HAP-1 (cell line): ENCODE measurements at regions not wholly inside any gene's neighbourhood (a gene's known extent, or its start where the extent isn't known, plus 50 kb on each side); places are given as distances from the start of the nearest gene placed in this dataset.
A peak's percentile ranks its signal among the peaks of the same experiment; 100 is the strongest.

ENCODE experiments used
- DNase-seq, 2 experiments: peaks; one replicate each; pipeline ENCODE4 v3.0.0-alpha.2; 2016 to 2020; ENCODE audit warnings: low spot score in 2 of 2
- H3K27me3 ChIP-seq: fragments of 250-450 bp; sonication (Bioruptor Pico); 2 replicates; pipeline ENCODE4 v1.5.1; 2020; ENCODE audit warnings: low read depth, mild to moderate bottlenecking, moderate library complexity
- H3K36me3 ChIP-seq: fragments of 250-450 bp; sonication (Bioruptor Pico); replicated peaks from 2 replicates; pipeline ENCODE4 v1.5.1; 2020; ENCODE audit warnings: mild to moderate bottlenecking
- H3K4me1 ChIP-seq: fragments of 250-450 bp; sonication (Bioruptor Pico); 2 replicates; pipeline ENCODE4 v1.5.1; 2020; ENCODE audit warnings: mild to moderate bottlenecking
- H3K4me3 ChIP-seq: fragments of 250-450 bp; sonication (Bioruptor Pico); 2 replicates; pipeline ENCODE4 v1.5.1; 2020; ENCODE audit warnings: mild to moderate bottlenecking, moderate library complexity
- H3K9me3 ChIP-seq: fragments of 250-450 bp; sonication (Bioruptor Pico); 2 replicates; pipeline ENCODE4 v1.5.1; 2020; ENCODE audit warnings: mild to moderate bottlenecking, moderate library complexity
- in situ Hi-C: fragments of 300-500 bp; cut with MboI; formaldehyde crosslinking; loops from 3 replicates; pipeline ENCODE4 v1.14.3; 2020; ENCODE audit warnings: low sequenced_read_pairs, inconsistent platforms, mixed read lengths

DNA sequence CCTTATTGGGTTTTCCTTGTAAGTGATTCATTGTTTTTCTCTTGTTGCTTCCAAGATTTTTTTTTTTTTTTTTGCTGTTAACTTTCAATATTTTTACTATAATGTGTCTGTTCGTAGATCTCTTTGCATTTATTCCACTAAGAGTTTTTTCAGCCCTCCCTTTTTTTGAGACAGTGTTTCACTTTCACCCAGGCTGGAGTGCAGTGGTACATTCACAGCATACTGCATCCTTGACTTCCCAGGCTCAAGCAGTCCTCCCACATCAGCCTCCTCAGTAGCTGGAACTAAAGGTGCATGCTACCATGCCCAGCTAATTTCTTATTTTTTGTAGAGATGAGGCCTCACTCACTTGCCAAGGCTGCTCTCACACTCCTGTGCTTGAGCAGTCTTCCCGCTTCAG is 1282.0 kb upstream of the CNTN5 start:
- in situ Hi-C loops = no loop called here
- Histone ChIP-seq H3K27me3 (no peaks in the 10 kb centered on the region), H3K9me3 (no peaks in the 10 kb centered on the region), H3K4me3 (no peak overlapping the region), H3K36me3 (no peaks in the 10 kb centered on the region), H3K4me1 (no peaks in the 10 kb centered on the region)
- no peak for DNase-seq

DNA sequence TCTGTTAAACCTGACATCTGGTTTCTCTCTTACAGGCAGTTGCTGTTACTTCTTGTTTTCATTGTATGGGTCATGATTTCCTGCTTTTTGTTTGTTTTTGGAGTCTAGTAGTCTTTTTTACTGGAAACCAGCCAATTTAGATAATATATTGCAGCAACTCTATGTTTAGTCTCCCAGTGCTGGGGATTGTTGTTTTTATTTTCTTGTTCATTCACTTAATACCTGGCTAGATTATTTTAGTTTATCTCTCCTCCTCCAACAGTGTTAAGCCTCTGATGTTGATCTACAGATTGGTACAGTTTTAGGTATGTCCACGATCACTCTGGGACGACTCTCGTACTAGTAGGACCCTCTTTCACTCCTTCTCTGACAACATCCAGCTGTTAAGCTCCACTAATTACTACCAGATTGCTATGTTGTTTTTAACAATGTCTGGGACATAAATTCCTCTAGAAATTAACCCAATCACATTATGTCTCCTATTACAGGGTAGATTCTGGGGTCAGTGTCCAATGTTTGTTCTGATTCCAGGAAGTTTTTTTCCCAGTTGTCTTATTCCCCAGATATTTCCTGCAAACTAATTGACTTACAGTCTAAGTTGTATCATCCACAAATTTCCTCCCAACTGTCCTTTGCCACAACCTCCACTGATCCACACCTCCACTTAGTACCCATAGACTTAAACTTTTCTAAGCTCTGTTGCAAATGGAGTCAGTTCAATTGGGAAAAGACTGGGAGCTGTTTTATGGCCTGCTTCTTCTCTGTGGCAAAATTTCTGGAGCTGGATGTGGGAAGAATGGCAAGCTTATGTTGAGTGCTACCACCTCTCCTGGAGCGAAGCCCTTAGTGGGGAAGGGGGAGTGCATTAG is 1280.6 kb upstream of the CNTN5 start:
- H3K4me1 ChIP-seq = no peaks in the 10 kb centered on the region
- H3K36me3 ChIP-seq = no peaks in the 10 kb centered on the region
- DNase-seq = no peak
- in situ Hi-C loops = no loop called here
- H3K27me3 ChIP-seq = no peaks in the 10 kb centered on the region
- H3K4me3 ChIP-seq = no peak overlapping the region
- H3K9me3 ChIP-seq = no peaks in the 10 kb centered on the region

DNA sequence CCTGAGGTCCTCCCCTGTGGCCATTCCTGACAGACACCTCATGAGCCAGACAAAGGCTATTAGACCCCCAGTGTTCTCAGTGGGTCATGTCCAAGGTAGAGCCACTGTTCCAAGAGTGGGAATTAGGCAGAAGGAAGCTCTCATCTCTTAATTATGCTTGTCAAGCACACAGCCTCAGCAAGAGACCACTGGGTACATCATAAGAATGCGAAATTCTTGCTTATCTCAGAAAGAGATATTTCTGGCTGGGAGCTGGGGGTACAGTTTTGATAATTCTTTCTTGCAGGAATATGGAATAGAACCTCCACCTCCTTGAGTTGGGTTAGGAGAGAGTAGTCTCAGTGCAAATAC is 1280.0 kb upstream of the CNTN5 start:
- Histone ChIP-seq H3K4me1 (no peaks in the 10 kb centered on the region), H3K9me3 (no peaks in the 10 kb centered on the region), H3K4me3 (no peak overlapping the region), H3K27me3 (no peaks in the 10 kb centered on the region), H3K36me3 (no peaks in the 10 kb centered on the region)
- in situ Hi-C loops = no loop called here
- no peak for DNase-seq

DNA sequence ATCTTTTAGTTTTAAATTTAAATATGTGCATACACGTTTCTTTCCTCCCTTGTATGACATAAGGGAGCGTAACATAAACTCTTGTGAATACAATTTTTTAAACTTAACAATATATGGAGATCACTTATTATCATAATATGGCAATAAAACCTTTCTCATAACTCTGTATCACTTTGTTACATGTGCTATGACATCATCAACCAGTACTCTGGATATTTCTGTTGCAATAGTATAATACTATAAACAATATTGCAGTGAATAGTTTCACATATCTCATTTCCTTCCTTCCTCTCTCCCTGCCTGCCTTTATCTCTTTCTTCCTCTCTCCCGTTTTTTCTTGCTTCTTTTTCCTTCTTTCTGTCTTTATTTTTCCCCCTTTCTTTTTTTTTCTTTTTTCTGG is 1278.0 kb upstream of the CNTN5 start:
- no peak for DNase-seq
- Histone ChIP-seq H3K4me3 (no peak overlapping the region), H3K9me3 (no peaks in the 10 kb centered on the region), H3K4me1 (peaks cover 4% of the 10 kb centered on the region), H3K27me3 (no peaks in the 10 kb centered on the region), H3K36me3 (no peaks in the 10 kb centered on the region)
- in situ Hi-C loops = no loop called here

DNA sequence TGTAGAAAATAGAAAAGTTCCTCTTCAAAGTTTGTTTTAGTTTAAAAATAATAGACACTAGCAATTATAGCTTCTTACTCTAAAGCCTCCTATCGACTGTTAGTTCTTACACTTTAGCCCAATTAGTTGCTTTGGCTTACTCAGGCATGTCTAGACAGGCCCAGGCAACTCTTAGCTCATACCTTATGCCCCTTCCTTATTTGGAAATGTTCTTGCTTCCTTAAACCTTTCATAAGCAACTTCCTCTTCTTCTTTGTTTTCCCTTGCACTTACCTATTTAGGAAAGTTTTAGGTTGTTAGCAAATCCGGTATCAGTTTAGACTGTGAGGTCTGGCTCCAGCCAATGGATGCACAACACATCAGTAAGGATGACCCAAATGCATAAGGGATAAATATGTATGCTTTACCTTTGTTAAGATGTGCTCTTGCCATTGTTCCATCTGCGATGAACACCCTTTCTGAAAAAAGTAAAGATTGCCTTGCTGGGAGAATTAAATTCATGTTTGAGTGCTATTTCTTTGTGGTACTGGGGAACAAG is 1277.5 kb upstream of the CNTN5 start:
- no peak overlapping the region for H3K4me3 ChIP-seq
- H3K9me3 ChIP-seq = no peaks in the 10 kb centered on the region
- in situ Hi-C loops = no loop called here
- peak in 1 of 2 experiments; percentile 32 for DNase-seq
- no peaks in the 10 kb centered on the region for H3K36me3 ChIP-seq
- H3K27me3 ChIP-seq = no peaks in the 10 kb centered on the region
- peaks cover 4% of the 10 kb centered on the region for H3K4me1 ChIP-seq

DNA sequence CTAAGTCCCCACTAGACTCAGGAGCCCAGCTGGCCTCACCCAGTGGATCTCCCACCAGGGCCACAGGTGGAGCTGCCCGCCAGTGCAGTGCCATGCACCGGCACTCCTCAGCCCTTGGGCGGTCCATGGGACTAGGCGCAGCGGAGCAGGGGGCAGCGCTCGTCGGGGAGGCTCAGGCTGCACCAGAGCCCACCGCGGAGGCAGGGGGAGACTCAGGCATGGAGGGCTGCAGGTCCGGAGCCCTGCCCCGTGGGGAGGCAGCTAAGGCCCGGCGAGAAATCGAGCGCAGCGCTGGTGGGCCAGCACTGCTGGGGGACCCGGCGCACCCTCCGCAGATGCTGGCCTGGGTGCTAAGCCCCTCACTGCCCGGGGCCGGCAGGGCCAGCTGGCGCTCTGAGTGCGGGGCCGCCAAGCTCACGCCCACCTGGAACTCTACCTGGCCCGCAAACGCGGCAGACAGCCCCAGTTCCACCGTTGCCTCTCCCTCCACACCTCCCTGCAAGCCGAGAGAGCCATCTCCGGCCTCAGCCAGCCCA is 1275.2 kb upstream of the CNTN5 start:
- DNase-seq = no peak
- in situ Hi-C loops = no loop called here
- Histone ChIP-seq H3K9me3 (no peaks in the 10 kb centered on the region), H3K36me3 (no peaks in the 10 kb centered on the region), H3K27me3 (no peaks in the 10 kb centered on the region), H3K4me3 (no peak overlapping the region), H3K4me1 (peaks cover 4% of the 10 kb centered on the region)

DNA sequence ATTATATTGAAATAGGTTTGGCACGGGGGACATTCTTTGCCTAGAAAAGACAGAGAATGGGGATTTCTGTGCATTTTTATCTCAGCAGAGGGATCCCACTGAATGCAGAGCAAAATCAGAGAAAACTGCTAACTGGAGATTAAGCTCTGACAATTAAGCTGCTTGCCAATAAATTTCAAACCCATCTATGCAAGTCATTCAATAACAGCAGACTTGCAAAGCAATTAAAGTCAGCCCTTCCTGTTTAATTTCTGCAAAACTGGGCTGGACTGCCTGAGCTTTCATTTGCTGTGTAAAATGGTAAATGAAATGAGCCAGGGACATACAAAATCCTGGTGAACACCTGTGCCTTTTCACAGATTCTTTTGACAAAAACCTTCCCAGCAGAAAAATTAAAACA is 1273.9 kb upstream of the CNTN5 start:
- H3K4me1 ChIP-seq = peaks cover 4% of the 10 kb centered on the region
- H3K9me3 ChIP-seq = no peaks in the 10 kb centered on the region
- no peaks in the 10 kb centered on the region for H3K36me3 ChIP-seq
- no peak overlapping the region for H3K4me3 ChIP-seq
- DNase-seq = peak in 1 of 2 experiments; percentile 57
- in situ Hi-C loops = no loop called here
- no peaks in the 10 kb centered on the region for H3K27me3 ChIP-seq

DNA sequence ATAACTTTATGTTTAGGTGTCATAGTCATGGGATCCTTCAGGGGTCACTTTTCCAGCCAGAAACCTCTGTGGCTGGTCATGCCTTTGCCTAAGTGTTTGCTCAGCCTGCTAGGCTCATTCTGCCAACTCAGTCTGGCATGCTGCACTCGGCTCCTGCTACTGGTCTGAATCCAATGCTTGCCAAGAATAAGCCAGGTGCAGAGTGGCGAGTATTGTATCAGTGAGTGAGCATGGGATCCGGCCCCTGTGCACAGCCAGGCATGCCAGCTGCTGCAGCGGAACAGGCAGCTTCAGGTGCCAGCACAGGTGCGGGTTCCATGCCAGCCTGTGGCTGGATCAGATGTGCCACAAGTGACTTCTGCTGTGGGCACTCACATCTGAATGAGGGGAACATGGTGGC is 1269.3 kb upstream of the CNTN5 start:
- H3K36me3 ChIP-seq = no peaks in the 10 kb centered on the region
- no peak for DNase-seq
- H3K9me3 ChIP-seq = no peaks in the 10 kb centered on the region
- in situ Hi-C loops = no loop called here
- no peaks in the 10 kb centered on the region; the same call in none of the 2 replicates for H3K4me1 ChIP-seq
- H3K4me3 ChIP-seq = no peak overlapping the region
- no peaks in the 10 kb centered on the region for H3K27me3 ChIP-seq

DNA sequence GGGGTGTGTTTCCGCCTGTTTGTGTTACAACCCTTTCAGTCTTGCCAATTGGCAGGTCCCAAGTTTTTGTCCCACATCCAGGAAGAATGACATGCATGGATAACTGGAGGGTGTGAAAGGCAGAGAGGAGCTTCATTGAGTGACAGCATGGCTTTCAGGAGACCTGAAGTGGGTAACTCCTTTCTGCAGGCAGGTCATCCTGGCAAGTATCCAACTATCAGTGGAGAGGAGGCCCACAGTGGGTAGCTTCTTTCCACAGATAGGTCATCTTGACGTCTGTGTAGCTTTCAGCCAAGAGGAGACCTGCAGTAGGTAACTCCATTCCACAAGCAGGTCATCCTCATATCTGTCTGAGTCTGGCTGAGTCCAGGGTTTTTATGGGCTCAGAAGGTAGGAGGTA is 1268.8 kb upstream of the CNTN5 start:
- Histone ChIP-seq H3K4me3 (no peak overlapping the region), H3K9me3 (no peaks in the 10 kb centered on the region), H3K36me3 (no peaks in the 10 kb centered on the region), H3K27me3 (no peaks in the 10 kb centered on the region), H3K4me1 (no peaks in the 10 kb centered on the region; the same call in 1 of the 2 replicates)
- DNase-seq = no peak
- in situ Hi-C loops = no loop called here

DNA sequence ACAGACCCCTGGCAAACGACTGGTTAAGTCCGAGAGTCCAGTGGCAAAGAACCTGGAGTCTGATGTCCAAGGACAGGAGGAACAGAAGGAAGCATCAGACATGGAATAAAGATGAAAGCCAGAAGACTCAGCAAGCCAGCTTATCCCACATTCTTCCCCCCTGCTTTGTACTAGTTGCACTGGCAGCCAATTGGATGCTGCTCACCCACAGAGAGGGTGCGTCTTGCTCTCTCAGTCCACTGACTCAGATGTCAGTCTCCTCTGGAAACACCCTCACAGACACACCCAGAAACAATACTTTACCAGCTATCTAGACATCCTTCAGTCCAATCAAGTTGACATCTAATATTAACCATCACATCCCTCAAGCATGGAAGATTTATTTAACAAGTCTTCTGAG is 1265.8 kb upstream of the CNTN5 start:
- Histone ChIP-seq H3K4me1 (no peaks in the 10 kb centered on the region), H3K36me3 (no peaks in the 10 kb centered on the region), H3K9me3 (no peaks in the 10 kb centered on the region), H3K27me3 (no peaks in the 10 kb centered on the region), H3K4me3 (no peak overlapping the region)
- in situ Hi-C loops = no loop called here
- no peak for DNase-seq

DNA sequence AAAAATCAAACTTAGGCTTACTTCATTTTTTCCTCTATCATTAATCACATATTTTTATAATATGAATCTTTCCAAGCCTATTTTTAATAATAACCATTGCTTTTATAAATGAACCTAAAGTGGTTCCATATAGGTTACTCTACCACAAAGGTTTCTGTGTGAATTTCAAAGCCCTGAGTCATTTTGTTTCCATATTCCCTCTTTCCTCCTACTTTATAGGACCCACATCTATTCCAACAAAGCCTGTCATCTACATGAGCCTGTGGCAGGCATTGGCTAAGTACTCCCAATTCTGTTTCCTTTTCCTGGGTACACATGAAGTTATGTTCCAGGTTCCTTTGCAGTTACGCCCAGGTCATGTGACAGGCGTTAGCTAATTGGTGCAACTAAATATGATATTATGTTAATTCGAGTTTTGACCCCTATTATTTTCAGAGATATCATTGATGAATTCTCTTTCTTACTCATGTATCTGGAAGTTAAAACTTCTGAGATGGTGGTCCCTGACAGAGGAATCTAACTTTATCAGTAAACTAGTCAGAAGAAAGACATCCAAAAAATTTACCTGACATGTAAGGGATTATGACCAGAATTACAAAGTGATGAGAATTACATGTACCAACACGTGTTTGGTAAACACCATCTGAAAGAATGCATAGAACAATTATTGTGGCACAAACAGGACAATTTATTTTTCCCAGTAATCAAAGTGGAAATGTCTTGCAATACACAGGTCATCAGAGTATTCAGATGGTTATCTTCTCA is 1264.0 kb upstream of the CNTN5 start:
- no peak for DNase-seq
- Histone ChIP-seq H3K36me3 (no peaks in the 10 kb centered on the region), H3K4me1 (no peaks in the 10 kb centered on the region), H3K9me3 (no peaks in the 10 kb centered on the region), H3K4me3 (no peak overlapping the region), H3K27me3 (no peaks in the 10 kb centered on the region)
- in situ Hi-C loops = no loop called here

DNA sequence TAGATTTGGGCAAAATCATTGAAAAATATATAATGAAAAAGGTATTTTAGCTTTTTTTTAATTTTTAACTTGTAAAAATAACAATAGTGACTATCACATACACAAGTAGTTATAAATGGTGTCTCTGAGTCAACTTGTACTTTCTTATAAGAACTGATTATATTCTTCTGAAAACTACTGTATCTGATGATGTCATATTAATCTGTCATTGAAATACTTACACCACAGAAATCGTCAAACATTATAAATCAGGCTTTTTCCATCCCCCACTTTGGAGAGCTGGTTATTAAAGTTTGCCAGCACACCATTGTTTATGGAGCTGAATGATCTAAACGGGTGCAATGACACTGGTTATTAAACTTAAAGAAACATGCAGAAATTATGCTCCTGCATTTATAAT is 1259.6 kb upstream of the CNTN5 start:
- no peak for DNase-seq
- in situ Hi-C loops = no loop called here
- Histone ChIP-seq H3K4me3 (no peak overlapping the region), H3K9me3 (no peaks in the 10 kb centered on the region), H3K4me1 (peaks cover 15% of the 10 kb centered on the region), H3K36me3 (no peaks in the 10 kb centered on the region), H3K27me3 (no peaks in the 10 kb centered on the region)

DNA sequence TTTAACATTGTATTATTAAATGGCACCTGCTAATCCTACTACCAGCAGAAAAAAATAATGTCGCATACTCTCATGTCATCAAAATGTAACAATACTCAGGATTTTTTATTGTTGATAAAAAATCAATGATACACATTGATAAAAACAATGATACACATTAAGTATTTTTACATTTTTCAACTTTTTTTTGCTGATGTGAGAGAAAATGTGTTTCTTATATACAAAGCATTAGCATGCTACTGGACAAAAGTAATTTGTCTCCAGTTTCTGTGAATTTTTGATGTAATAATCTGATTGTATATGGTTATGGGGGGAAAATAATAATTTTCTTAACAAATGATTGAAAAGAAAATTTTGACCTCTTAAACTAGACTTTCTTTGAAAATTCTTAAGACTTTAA is 1256.6 kb upstream of the CNTN5 start:
- peaks cover 15% of the 10 kb centered on the region for H3K4me1 ChIP-seq
- H3K27me3 ChIP-seq = no peaks in the 10 kb centered on the region
- no peaks in the 10 kb centered on the region for H3K9me3 ChIP-seq
- no peak overlapping the region for H3K4me3 ChIP-seq
- no peaks in the 10 kb centered on the region for H3K36me3 ChIP-seq
- in situ Hi-C loops = no loop called here
- no peak for DNase-seq

DNA sequence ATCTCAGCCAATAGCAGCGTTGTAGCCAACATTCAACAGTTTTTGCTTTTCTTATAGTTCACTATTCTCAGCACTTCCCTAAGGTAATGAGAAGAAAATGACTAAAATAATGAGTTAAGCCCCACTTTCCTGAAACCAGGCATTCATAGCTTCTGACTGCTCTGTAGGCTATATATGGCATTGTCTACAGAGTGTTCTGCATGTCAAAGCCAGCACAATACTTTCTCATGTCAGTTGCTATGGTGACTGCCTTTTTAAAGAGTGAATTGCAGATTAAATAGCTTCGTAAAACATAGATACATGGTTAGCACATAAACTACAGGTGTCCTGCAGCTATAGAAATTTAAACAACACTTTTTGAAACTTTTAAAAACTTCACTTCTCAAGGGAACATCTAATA is 1256.1 kb upstream of the CNTN5 start:
- H3K36me3 ChIP-seq = no peaks in the 10 kb centered on the region
- H3K27me3 ChIP-seq = no peaks in the 10 kb centered on the region
- peak; percentile 25 to 97 for DNase-seq
- in situ Hi-C loops = no loop called here
- H3K4me3 ChIP-seq = no peak overlapping the region
- H3K9me3 ChIP-seq = no peaks in the 10 kb centered on the region
- peaks cover 15% of the 10 kb centered on the region for H3K4me1 ChIP-seq
